AG10803 (cell line): ENCODE measurements at regions not wholly inside any gene's neighbourhood (a gene's known extent, or its start where the extent isn't known, plus 50 kb on each side); places are given as distances from the start of the nearest gene placed in this dataset.

Experiments used
- DNase-seq: peaks from one replicate; pipeline ENCODE4 v3.0.0; 2010; ENCODE audit warnings: low read depth
- H3K4me3 ChIP-seq: 2 replicates; pipeline ENCODE4 v1.5.1; 2011; ENCODE audit warnings: mild to moderate bottlenecking, low read length, control low read depth
- CTCF ChIP-seq: conservative IDR thresholded peaks from 2 replicates; pipeline ENCODE4 v1.5.1; 2011; ENCODE audit warnings: mild to moderate bottlenecking, low read length, control low read depth, inconsistent platforms

- no peak overlapping the region for H3K4me3 ChIP-seq
- TF ChIP-seq CTCF, result no peak
- no peak for DNase-seq
Observed at GRCh38 chr10:78396754-78397153, 363.1 kb downstream of the RPS24 start.

DNA sequence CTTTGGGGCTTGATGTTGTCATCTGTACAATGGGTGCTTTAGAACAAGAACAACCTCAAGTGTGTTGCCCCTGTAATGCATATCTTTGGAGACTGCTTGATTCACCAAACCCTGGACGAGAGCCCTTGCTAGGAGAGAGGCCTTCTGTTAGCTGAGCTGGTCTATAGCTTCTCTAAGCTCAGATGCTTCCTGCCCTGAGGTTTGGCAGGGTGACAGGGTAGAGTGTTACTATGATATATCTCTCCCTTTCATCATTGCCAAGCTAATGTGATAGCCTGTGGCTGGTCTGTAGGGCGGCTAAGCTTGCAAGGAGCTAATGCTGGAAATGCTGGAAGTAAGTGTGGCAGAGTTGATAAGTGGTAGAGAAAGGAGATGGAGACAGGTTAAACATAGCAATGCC is 364.1 kb downstream of the RPS24 start:
- no peak for TF ChIP-seq CTCF
- no peak overlapping the region for H3K4me3 ChIP-seq
- no peak for DNase-seq

DNA sequence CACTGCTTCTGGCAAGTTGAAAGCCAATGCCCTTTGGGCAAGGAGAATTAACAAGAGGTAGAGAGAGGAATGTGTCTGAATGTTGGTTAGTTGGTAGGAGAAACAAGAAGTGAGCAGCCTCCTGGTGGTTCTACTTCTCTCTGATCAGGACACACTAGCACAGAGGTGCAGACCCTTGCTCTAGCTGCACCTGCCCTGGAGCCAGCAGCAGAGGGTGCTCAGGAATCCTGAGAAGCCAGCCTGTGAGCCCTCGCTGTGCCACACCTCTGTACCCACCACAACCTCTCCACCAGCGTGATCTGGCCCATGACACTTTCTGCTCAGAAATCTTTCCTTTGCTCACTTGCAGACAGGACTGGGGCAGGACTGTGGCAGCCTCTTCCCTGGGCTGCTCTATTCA is 364.7 kb downstream of the RPS24 start:
- no peak overlapping the region for H3K4me3 ChIP-seq
- no peak for TF ChIP-seq CTCF
- no peak for DNase-seq

DNA sequence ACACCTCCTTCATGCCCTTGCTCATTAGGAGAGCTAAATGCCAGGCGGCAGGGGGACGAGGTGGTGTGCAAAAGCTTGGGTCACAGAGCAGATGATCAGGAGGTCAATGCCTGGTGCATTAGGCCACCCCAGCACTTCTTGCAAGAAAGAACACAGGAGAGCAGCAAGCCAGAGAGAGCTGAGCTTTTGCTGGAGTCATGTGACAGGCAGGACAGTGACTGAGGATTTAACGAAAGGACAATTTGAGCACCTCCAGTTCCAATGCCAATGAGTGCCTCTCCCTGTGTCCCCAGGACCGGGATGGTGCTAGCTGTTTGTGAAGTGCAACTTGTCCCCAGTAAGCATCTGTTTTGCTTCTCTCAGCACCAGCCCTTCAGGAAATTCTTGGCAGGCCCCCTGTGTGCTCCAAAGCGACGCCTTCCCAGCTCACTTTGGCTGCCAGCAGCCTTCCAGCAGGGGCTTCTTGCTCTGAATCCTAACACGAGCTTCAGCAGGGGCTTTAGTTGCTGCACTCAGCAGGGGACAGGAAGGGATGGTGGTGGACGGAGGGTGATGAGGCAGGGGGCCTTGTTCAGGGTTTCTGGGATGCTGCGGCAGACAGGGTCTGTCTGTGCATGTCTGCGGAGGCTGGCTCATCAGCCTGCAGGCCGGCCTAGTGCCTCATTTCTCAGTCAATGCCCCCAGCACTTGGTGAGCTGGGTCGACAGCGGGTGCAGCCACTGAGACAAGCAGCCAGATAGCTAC is 368.1 kb downstream of the RPS24 start:
- no peak overlapping the region for H3K4me3 ChIP-seq
- DNase-seq, result no peak
- TF ChIP-seq CTCF, result no peak

GRCh38 chr10:78402591-78402990 is 368.9 kb downstream of the RPS24 start:
- no peak overlapping the region for H3K4me3 ChIP-seq
- TF ChIP-seq CTCF, result no peak
- DNase-seq, result no peak

DNA sequence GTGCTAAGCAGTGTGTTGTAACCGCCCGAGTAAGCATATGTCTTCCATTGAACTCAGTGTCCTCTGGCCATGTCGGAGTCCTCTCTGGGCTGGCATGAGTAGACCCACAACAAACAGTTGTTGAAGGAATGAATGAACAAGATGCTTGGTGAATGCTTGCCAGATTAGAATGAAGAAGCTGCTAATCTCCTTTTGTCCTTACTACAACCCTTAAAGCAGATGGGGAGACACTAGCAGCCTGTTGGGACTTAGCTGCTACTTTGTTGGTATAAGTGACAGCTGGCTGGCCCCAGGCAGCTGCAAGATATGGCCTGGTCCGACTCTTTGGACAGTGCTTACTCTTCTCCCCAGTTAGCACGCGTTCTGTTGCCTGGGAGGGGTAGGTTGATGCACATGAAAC is 370.1 kb downstream of the RPS24 start:
- no peak for DNase-seq
- TF ChIP-seq CTCF, result no peak
- no peak overlapping the region for H3K4me3 ChIP-seq

- H3K4me3 ChIP-seq, result no peak overlapping the region
- no peak for DNase-seq
- no peak for TF ChIP-seq CTCF
Observed at GRCh38 chr10:78404296-78404695, 370.6 kb downstream of the RPS24 start.
